ENCODE measurements at regions not wholly inside any gene's neighbourhood (a gene's known extent, or its start where the extent isn't known, plus 50 kb on each side); places are given as distances from the start of the nearest gene placed in this dataset.

GRCh38 chr4:57554556-57555092 is 444.4 kb upstream of the IGFBP7 start:
- no peak for DNase-seq

- DNase-seq = no peak
Observed at GRCh38 chr4:57553728-57554127, 443.5 kb upstream of the IGFBP7 start.

GRCh38 chr4:57550198-57550597 is 440.0 kb upstream of the IGFBP7 start:
- DNase-seq = no peak

- DNase-seq = no peak
Observed at GRCh38 chr4:57548856-57549255, 438.7 kb upstream of the IGFBP7 start.

- no peak for DNase-seq
Observed at GRCh38 chr4:57544811-57545654, 434.8 kb upstream of the IGFBP7 start.

GRCh38 chr4:57504797-57505530 is 394.8 kb upstream of the IGFBP7 start:
- no peak for DNase-seq

GRCh38 chr4:57504139-57504538 is 394.0 kb upstream of the IGFBP7 start:
- DNase-seq = no peak

GRCh38 chr4:57501720-57502119 is 391.5 kb upstream of the IGFBP7 start:
- no peak for DNase-seq

- no peak for DNase-seq
Observed at GRCh38 chr4:57499786-57500185, 389.6 kb upstream of the IGFBP7 start.

GRCh38 chr4:57498251-57498650 is 388.1 kb upstream of the IGFBP7 start:
- no peak for DNase-seq

GRCh38 chr4:57496697-57497471 is 386.7 kb upstream of the IGFBP7 start:
- DNase-seq = no peak

GRCh38 chr4:57494821-57495220 is 384.6 kb upstream of the IGFBP7 start:
- no peak for DNase-seq

GRCh38 chr4:57492251-57492878 is 382.2 kb upstream of the IGFBP7 start:
- DNase-seq = no peak

GRCh38 chr4:57491388-57491787 is 381.2 kb upstream of the IGFBP7 start:
- DNase-seq = no peak

- DNase-seq = no peak
Observed at GRCh38 chr4:57490520-57491255, 380.5 kb upstream of the IGFBP7 start.

- no peak for DNase-seq
Observed at GRCh38 chr4:57488366-57489162, 378.4 kb upstream of the IGFBP7 start.

- DNase-seq = no peak
Observed at GRCh38 chr4:57475424-57475823, 365.2 kb upstream of the IGFBP7 start.

- no peak for DNase-seq
Observed at GRCh38 chr4:57465321-57466056, 355.3 kb upstream of the IGFBP7 start.

- DNase-seq = no peak
Observed at GRCh38 chr4:57462843-57463242, 352.7 kb upstream of the IGFBP7 start.

- DNase-seq = no peak
Observed at GRCh38 chr4:57460967-57461366, 350.8 kb upstream of the IGFBP7 start.

All from cortex of kidney (tissue), 1 donor.